Lower leg skin (tissue), 3 donors: ENCODE measurements at regions not wholly inside any gene's neighbourhood (a gene's known extent, or its start where the extent isn't known, plus 50 kb on each side); places are given as distances from the start of the nearest gene placed in this dataset.

Source experiments
- CTCF ChIP-seq, 3 donors: fragments of 450-650 bp; IDR thresholded peaks; one replicate each; pipeline ENCODE4 v1.5.1; 2016; ENCODE audit warnings: antibody characterized with exemption in 3 of 3, mild to moderate bottlenecking in 3 of 3, moderate library complexity in 2 of 3
- POLR2A ChIP-seq, 2 donors: fragments of 450-650 bp; IDR thresholded peaks; one replicate each; pipeline ENCODE4 v1.6.1; 2016 to 2017; ENCODE audit warnings: antibody characterized with exemption in 2 of 2, mild to moderate bottlenecking in 1 of 2, moderate library complexity in 1 of 2

DNA sequence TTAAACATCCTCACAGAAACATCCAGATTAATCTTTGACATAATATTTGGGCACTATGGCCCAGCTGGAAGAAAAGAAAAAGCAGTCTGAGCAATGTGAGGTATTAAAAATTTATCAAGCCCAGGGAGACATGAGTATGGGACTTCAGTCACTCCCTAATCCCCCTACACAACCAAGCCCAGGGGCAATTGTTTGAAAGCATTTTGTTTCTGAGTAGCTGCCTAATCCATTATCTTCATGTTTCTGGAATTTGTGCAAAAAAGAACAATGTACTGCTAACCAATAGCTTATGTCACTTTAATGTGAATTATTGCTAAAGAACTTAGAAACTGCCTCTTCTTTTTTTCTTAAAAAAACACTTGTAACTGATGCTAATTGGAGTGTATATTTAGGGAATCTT, 360.7 kb downstream of the TEX13C start:
- TF ChIP-seq CTCF (IDR thresholded peaks at IDR 0.05): no peak
- no peak for TF ChIP-seq POLR2A (IDR thresholded peaks at IDR 0.05)
